Loucy (cell line): ENCODE measurements at regions not wholly inside any gene's neighbourhood (a gene's known extent, or its start where the extent isn't known, plus 50 kb on each side); places are given as distances from the start of the nearest gene placed in this dataset.

Source experiments
- CTCF ChIP-seq: fragments of 200-600 bp; sonication (generic); conservative IDR thresholded peaks from 2 replicates; pipeline ENCODE4 v1.5.1; 2014; ENCODE audit warnings: mild to moderate bottlenecking, antibody characterized with exemption, low read length
- EZH2phosphoT487 ChIP-seq: fragments of 200-600 bp; IDR thresholded peaks from 2 replicates; pipeline ENCODE4 v1.6.1; 2018; ENCODE audit warnings: antibody characterized with exemption, mild to moderate bottlenecking, moderate library complexity, borderline replicate concordance

DNA sequence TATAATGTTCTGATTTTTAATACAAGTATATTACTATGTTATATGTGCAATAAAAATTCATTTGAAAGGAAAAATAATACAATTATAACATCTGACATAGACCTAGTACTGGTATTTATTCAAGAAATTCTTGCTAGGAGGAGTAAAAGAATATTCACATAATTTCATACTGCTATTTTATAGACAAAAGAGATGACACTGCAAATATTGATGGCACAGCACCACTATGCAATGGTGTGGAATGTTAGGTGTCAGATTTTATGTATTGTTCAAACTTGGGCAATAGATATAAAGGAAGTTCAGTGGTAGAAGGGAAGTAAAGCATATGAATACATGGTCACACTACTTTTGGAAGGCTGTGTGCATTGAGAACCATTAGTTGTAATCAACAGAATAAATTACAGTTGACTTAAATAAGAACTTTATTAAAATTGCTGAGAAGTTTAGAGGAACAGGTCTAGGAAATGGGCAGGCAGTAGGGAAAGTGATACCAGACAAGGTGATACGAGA is 143.9 kb downstream of the OR2K2 start:
- TF ChIP-seq CTCF, result no peak
- no peak for TF ChIP-seq EZH2phosphoT487
